GM18870 (cell line): ENCODE measurements at regions not wholly inside any gene's neighbourhood (a gene's known extent, or its start where the extent isn't known, plus 50 kb on each side); places are given as distances from the start of the nearest gene placed in this dataset.
"Not testable (repeated sequence)": the region's sequence is repeated elsewhere in the genome, so short reads cannot be mapped to it uniquely, and the experiment has no call there.

ENCODE experiments used
- ATAC-seq: cut with Tn5 transposase; IDR thresholded peaks from one replicate; pipeline ENCODE4 v1.9.1; 2021; ENCODE audit warnings: moderate library complexity; ENCODE audit not compliant: unreplicated experiment

DNA sequence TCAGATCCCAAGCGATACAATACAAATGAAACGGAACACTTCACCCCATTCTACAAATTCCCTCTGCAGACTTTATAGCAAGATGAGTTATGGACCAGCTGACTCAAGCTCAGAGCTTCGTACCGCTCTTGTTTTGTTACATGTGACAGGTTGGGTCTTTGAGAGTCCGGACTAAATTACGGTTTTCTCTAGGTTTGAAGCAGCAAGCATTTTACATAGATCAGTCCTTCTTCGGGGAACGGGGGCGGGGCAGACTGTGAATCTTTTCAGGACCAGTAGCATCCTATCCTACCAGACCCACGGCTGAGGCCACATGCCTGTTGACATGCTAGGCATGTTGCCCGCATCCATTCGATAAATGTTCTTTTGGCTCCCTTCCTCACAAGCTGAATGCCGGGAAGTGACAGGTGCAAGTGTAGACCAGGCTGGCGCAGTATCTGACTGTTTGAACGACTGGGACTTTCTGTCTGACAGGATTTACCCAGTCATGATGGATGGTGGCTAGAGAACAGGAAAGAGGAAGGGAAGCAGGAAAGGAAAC, 811.0 kb upstream of the GRAMD2B start:
- ATAC-seq, result no peak

DNA sequence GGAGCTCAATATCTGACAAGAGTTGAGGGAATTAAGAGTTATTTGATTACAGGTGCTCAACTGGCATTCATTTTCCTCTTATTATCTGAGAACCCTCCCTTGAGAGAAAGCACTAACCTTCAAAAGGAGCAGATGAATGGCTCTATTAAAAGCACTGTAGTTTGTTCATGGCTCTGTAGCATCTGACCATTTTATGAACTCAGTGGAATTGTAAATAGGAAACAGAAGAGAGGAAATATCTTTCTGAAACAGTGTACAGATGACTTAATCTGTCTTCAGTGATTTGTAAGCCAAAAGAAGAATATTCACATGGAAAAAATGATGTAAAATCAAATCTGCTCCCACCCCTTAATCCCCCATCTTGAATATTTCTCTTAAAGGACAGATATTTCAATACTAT, 810.4 kb upstream of the GRAMD2B start:
- ATAC-seq, result no peak

DNA sequence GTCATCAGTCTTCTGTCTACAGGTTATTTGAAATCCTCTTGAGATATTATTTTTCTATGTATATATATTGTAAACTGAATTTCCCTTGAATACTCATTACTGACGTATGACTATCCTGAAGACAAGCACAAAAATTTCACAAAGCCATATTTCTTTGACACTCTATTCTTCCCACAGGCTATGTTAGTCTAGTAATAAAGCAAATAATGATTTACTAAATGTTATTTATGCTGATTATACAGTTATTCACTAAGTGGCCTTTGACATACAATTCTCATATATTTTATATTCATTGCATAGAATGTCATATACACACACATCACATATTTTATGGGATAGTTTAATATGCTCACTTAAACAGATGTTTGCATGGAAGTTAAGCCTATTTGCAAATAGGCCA, 793.0 kb upstream of the GRAMD2B start:
- ATAC-seq, result no peak

DNA sequence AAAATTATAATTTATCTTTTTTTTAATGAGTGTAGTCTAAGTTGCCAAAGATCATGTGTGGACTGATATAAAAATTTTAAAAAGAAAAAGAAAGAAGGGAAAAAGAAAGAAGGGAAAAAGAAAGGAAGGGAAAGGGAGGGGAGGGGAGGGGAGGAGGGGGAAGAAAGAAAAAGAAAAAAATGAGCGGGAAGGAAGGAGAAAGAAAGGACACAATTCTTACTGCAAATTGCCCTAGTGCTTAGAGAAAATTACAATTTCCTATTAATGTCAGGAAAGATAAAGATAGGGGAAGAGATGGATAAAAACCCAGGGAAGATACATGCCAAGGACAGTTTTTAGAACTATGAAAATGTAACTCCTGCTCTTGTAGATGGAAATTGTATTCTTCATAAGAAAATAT, 789.7 kb upstream of the GRAMD2B start:
- no peak for ATAC-seq

DNA sequence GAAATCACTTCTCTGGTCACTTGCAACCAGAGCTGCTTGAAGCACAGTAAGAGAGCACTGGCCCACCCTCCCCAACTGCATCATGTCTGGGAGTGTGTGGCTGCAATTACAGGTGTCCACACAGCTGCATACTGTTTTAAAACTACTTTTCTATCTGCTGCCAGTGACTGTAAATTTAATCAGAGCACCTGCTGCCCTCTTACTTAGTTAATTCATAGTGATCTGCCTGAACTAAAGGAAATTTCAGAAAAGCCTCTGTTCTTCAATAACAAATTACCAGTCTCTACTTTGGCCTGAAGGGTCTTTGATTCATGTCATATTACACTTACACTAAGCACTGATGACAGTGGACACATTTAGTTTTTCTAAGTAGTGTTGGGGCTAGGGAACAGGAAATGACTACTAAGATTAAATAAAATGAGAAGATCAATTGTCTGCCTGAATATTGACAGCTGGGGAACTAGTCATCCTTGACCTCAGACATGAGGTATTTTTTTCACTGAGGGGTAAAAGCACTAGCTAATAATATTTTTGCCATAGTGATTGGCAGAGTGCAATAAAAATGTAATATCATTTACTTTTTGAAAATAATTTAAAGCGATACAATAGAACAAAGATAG, 788.9 kb upstream of the GRAMD2B start:
- ATAC-seq, result no peak

DNA sequence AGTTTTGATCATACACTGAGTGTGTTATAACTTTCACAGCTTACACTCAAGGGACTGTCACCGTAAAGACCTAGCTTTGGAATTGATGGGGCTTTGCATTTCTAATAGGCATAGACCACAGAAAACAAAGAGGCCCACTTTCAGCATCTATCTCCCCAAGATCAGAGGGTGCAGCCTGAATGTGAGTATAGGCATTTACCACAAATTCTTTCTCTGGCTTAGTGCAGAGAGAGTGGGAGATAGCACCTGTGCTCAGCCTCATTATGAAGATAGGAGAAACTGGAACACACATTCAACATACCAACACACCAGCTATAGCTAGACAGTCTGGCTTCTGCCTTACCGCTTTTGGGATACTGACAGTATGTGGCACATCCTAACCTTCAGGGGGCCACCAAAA, 783.4 kb upstream of the GRAMD2B start:
- no peak for ATAC-seq

DNA sequence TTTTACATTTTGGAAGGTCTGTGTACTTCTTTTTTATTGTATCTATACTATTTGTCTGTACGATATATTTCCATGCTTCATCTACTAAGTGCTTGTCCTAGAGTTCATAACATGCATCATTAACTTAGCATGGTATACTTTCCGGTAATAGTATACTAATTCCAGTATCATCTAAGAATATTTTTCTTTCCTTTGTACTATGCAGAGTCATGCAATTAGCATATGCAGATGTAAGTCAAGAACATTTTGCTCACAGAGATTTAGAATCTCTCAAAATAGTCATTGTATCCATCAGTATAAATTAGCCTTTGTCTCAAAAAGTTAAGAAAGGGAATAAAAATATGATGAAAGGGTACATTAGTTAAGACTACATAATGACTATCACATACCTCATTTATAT, 770.4 kb upstream of the GRAMD2B start:
- no peak for ATAC-seq

DNA sequence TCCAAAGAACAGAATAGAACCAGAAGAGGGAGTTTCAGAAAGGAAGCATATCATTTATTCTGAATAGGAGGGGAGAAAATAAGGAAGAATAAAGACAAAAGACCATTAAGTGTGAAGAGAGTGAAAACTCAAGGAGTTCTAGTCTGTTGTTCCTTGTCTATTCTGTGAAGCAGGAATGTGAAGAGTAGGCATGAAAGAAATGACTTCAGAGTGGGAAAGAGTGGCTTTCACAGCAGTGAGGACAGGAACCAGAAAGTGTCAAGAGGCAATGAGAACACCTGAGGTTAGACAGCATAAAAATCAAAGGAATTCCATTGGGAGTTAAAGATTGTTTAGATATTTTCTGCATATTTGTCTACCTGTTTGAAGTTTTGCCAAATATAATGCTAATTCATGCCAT, 768.8 kb upstream of the GRAMD2B start:
- no peak for ATAC-seq

DNA sequence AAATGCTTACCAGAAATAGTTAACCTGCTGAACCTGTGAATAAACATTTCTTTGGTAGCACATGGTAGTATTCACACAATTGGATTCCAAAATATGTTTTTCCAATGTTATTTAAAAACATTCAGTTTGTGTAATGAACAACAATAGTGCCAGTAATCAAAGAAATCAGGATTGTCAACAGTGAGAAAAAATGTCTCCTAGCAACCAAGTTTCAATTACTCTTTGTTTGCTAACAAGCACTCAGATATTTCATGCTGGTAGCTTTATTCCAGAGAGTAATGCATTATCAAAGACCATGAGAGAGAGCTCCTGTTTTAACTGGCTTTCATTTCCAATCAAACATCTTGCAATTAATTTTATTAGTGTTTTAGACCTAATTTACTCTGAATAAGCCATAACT, 768.1 kb upstream of the GRAMD2B start:
- ATAC-seq, result no peak

DNA sequence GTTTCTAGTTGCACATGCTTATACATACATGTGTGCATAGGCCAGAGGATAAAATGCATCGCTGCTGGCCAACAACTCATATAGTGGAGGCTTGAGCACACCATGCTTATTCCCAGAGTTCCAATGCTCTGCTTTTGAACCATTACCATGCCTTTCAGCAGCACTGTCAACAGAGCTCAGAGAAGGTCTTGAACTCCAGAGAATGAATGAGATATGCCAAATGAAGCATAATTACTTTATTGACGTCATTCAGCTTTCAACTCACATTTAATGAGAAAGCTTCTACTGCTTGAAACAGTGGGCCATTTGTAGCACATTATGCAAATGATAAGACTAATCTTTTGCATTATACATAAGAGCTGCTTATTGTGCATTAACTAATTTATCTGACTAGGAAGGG, 765.3 kb upstream of the GRAMD2B start:
- no peak for ATAC-seq

DNA sequence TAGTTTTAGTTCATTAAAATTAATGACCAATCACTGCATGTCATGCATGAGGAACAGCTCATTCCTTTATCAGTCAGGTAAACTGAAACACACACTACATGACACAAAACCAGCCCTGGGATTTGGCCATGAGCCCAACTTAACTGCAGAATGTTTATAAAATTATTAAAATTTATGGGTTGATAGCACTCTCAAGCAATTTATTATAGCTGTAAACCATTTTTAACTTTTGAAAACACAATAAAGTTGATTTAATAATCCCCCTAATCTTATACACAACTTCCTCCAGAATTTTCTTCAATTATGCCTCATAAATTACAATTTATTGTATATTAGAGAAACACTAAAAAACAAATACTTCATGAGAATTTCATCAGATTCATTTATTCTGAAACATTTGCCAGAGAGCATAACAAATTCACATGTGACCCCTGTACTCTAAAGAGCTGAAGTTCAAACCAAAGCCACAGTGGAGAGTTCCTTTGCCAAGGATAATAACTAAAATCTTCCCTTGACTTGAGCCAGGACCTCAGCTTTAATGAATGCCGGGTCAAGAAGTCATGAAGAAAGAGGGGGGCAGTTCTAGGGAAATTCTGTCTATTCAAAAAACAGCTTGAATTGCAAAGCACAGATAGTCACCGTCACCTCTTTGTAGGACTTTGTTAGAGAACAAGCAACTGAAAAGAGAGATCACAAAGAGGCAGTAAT, 763.7 kb upstream of the GRAMD2B start:
- no peak for ATAC-seq

DNA sequence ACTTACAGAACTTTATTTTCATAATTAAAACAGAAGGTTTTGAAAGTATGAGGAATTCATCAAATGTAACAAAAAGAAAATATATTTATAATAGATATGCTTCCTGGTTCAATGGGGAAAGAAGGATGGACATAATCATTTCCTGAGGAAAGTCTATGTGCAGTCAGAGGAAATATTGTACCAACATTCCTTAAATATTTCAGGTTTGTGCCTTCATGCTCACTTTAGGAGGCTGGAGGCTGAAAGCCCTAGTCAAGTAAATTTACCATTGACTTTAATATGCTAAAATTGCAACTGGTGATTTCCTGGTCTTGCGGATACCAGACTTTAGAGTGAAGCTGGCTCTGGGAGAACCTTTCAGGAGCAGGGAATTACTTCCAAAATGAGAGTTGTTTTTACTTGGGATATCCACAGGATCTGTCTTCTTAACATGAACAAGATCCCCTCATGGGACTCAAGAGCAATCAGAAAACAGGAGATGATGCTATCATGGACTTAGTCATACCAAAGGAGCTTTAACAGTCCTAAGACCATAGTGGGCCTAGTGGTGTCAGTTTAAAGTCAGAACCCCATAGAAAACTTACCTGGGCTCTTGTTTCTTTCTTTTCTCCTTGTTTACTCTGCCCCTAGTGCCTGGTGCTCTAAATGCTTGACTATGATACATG, 762.8 kb upstream of the GRAMD2B start:
- no peak for ATAC-seq

DNA sequence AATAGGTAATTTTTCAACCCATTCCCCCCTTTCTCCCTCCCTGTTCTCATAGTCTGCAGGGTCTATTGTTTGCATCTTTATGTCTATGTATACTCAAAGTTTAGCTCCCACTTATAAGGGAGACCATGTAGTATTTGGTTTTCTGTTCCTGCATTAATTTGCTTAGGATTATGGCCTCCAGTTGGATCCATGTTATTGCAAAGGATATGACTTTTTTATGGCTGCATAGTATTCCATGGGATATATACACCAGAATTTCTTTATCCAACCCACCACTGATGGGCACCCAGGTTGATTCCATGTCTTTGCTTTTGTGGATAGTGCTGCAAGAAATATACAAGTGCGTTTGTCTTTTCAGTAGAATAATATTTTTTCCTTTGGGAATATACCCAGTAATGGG, 761.6 kb upstream of the GRAMD2B start:
- no peak for ATAC-seq

DNA sequence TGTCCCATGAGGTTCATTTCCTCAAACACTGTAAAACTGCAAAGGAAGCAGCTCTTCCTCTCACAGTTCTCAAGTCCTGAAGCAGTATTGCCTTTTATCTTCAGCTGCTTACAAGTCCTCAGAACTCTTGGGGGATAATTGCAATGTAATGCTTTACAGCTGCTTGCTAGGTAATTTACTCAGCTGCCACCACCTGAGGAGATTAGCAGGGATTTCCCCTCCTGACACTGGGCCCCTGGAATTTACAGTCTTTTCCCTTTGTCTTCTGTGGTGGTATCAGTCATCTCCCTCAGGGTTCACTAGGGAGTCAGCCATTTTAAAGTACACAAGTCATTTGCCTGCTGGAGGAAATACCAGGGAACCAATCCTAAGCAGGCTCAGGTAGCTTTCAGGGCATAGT, 754.3 kb upstream of the GRAMD2B start:
- ATAC-seq, result no peak

DNA sequence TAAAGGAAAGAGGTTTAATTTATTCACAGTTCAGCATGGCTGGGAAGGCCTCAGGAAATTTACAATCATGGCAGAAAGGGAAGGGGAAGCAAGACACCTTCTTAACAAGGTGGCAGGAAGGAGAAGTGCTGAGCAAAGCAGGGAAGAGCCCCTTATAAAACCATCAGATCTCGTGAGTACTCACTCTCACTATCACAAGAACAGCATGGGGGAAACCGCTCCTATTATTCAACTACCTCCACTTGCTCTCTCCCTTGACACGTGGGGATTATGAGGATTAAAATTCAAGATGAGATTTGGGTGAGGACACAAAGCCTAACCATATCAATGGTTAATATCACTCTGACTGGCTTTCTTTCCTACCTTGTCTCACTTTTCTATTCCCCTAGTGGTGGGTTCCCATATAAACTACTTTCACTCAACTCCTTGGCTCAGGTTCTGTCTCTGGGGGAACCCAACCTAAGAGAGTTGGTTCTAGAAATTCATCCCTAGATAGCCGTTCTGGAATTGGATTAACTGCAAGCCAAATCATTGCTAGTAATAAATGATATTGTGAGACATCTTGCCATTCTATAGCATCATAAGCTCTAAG, 749.8 kb upstream of the GRAMD2B start:
- no peak for ATAC-seq

DNA sequence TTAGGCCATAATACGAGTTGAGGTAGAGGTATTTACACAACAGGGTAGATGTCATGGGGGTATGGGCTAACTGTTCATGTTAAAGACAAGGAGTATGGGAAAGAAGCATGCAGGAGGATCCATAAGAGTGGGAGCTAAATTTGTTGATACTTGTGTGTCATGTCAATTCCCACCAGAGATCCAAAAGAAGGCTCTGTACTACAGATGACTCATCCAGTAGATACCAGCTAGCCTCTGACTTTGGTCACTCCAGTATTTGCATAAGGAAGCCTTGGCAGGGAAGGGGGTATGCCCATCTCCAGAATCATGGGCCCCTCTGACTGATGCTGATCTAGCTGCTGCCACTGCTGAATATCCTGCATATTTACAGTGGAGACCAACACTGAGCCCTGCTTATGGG, 743.7 kb upstream of the GRAMD2B start:
- ATAC-seq, result no peak

DNA sequence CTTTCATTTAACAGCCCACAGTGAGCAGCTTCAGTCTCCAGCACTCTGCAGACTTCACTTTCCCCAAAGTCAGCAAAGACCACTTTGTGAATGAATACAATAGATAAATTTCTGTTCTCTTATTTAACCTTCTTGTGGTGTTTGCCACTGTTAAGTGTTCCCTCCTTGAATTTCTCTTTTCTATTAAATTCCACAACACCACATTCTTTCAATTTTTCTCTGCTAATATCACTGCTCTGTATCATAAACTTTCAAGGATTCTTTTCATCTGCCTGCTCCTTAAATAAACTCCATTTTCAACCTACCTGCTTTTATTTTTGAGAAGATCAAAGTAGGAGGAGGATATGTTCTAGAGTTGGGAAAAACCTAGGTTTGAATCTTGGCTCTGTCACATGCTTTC, 739.5 kb upstream of the GRAMD2B start:
- ATAC-seq, result no peak

DNA sequence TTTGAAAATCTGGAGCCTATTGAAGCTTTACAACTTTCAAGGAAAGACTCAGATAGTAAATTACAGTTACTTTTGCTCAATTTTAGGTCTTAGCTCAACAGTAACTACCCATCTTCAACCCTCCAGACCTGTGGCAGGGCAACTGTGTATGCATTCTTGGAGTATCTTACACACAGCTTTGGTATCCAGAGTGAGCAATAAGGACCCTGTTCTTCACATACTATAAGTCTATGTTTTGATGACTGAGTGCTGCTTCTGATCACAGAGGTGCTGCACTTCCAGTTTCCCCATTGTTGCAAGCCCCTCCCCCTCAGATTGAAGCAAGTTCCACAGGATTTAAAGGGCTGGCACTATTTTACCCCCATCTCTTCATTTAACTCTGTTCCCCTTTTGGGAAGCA, 737.4 kb upstream of the GRAMD2B start:
- no peak for ATAC-seq

DNA sequence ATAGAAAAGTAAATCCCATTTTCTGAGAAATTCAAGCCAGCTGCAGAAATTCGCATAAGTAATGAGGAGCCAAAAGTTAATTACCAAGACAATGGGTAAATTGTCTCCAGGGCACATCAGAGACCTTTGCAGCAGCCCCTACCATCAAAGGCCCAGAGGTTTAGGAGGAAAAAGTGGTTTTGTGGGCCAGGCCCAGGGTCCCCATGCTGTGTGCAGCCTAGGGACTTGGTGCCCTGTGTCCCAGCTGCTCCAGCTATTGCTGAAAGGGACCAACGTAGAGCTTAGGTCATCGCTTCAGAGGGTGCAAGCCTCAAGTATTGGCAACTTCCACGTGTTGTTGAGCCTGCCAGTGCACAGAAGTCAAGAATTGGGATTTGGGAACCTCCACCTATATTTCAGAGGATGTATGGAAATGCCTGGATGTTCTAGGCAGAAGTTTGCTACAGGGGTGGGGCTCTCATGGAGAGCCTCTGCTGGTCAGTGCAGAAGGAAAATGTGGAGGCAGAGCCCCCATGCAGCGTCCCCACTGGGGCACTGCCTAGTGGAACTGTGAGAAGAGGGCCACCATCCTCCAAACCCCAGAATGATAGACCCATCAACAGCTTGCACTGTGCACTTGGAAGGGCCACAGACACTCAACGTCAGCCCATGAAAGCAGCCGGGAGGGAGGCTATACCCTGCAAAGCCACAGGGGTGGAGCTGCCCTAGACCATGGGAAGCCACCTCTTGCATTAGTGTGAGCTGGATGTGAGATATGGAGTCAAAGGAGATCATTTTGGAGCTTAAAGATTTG, 731.3 kb upstream of the GRAMD2B start:
- not testable (repeated sequence) for ATAC-seq

DNA sequence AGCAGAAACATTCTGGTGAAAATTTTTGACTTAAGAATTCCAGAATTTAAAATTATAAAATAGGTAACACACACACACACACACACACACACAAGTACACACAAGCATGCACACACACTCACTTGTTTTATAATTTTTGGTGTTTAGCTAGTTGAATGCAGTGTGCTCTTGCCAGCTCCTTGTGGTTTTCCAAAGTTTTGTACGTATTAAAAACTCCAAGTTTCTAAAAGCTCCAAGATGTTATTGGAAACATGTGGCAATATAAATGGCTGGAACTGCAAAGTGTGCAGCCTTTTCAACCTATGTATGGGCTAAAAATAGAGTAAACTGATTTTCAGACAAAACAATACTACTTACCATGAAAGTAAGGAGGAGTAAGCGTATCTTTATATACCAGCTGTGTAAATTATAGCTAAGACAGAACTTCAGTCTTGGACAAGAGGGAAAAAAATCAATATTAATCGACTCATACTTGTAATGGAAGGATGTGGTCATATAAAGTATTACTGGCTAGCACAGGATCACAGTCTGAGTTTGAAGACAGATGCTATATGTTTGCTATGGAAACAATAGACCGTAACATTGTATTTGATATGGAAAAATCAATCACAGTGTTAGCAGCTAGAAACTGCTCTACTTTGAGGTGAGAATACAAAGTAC, 727.1 kb upstream of the GRAMD2B start:
- no peak for ATAC-seq

DNA sequence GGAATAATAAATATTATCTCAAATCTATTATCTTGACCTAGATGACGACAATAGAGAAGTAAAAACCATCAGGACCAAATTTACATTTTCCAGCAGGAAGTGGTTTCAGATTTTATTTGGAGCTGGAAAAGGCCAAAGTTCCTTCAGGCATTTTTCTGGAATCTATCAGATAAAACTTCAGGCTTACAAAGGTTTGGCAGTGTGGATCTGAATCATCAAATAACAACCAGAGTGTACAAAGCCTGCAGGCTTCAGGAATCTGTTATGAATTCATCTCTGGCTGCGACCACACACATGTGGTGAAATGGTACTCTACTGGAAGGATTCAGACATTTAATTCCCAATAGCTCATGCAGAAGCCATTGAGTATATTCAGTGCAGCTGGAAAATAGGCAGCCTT, 726.4 kb upstream of the GRAMD2B start:
- ATAC-seq, result no peak
